ENCODE measurements at regions not wholly inside any gene's neighbourhood (a gene's known extent, or its start where the extent isn't known, plus 50 kb on each side); places are given as distances from the start of the nearest gene placed in this dataset.
"Not testable (repeated sequence)": the region's sequence is repeated elsewhere in the genome, so short reads cannot be mapped to it uniquely, and the experiment has no call there.

GRCh38 chr4:11069581-11070211 is 359.0 kb downstream of the HS3ST1 start:
- H3K4me3 Mint-ChIP-seq (ENCODE audit: low read depth), result no peak overlapping the region
- H3K27me3 Mint-ChIP-seq, result no peaks in the 10 kb centered on the region
- H3K9me3 Mint-ChIP-seq (ENCODE audit: low read depth), result no peaks in the 10 kb centered on the region
- DNase-seq (ENCODE audit: low spot score, unreplicated experiment), result no peak
- H3K36me3 Mint-ChIP-seq (ENCODE audit: insufficient read depth), result no peaks in the 10 kb centered on the region
- no peak overlapping the region for H3K27ac Mint-ChIP-seq
- TF ChIP-seq, protein P1, sequence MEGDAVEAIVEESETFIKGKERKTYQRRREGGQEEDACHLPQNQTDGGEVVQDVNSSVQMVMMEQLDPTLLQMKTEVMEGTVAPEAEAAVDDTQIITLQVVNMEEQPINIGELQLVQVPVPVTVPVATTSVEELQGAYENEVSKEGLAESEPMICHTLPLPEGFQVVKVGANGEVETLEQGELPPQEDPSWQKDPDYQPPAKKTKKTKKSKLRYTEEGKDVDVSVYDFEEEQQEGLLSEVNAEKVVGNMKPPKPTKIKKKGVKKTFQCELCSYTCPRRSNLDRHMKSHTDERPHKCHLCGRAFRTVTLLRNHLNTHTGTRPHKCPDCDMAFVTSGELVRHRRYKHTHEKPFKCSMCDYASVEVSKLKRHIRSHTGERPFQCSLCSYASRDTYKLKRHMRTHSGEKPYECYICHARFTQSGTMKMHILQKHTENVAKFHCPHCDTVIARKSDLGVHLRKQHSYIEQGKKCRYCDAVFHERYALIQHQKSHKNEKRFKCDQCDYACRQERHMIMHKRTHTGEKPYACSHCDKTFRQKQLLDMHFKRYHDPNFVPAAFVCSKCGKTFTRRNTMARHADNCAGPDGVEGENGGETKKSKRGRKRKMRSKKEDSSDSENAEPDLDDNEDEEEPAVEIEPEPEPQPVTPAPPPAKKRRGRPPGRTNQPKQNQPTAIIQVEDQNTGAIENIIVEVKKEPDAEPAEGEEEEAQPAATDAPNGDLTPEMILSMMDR (IDR thresholded peaks at IDR 0.05; ENCODE audit: unreplicated experiment), result no peak
- H3K4me1 Mint-ChIP-seq (ENCODE audit: low read depth), result peaks cover 2% of the 10 kb centered on the region

DNA sequence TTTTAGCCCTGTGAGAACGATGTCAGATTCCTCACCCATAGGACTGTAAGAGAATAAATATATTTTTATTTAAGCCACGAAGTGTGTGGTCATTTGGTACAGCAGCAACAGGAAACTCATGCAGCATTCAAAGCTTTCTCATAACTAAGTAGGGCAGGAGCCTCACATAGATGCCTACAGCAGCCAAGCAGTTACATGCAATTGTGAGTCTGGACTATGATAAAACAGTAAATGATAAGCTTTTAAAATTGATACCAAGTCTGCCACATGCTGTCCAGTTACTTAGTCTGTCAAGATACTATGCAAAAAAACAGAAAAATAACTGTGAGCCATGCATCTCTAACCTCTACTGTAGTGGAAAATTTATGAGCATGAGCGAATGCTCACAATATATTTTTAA is 359.6 kb downstream of the HS3ST1 start:
- no peaks in the 10 kb centered on the region for H3K9me3 Mint-ChIP-seq (ENCODE audit: low read depth)

DNA sequence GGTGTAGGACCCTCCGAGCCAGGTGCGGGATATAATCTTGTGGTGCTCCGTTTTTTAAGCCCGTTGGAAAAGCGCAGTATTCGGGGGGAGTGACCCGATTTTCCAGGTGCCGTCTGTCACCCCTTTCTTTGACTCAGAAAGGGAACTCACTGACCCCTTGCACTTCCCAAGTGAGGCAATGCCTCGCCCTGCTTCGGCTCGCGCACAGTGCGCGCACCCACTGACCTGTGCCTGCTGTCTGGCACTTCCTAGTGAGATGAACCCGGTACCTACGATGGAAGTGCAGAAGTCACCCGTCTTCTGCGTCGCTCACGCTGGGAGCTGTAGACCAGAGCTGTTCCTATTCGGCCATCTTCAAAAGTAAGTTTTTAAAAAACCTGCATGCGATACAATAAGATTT is 362.1 kb downstream of the HS3ST1 start:
- peak overlapping the region; percentile 64 for H3K27ac Mint-ChIP-seq
- peak overlapping the region; percentile 77 for H3K4me3 Mint-ChIP-seq (ENCODE audit: low read depth)
- H3K36me3 Mint-ChIP-seq (ENCODE audit: insufficient read depth); H3K9me3 Mint-ChIP-seq (ENCODE audit: low read depth); H3K4me1 Mint-ChIP-seq (ENCODE audit: low read depth); DNase-seq (ENCODE audit: low spot score, unreplicated experiment); H3K27me3 Mint-ChIP-seq: not testable (repeated sequence)

More for the DNA sequence above, 359.6 kb downstream of the HS3ST1 start:
- TF ChIP-seq, protein P1 (IDR thresholded peaks at IDR 0.05; ENCODE audit: unreplicated experiment), result no peak
- Mint-ChIP-seq H3K36me3 (ENCODE audit: insufficient read depth) (no peaks in the 10 kb centered on the region), H3K4me1 (ENCODE audit: low read depth) (peaks cover 2% of the 10 kb centered on the region), H3K4me3 (ENCODE audit: low read depth) (no peak overlapping the region), H3K27me3 (no peaks in the 10 kb centered on the region), H3K27ac (no peak overlapping the region)
- no peak for DNase-seq (ENCODE audit: low spot score, unreplicated experiment)

- DNase-seq (ENCODE audit: low spot score, unreplicated experiment); H3K27ac Mint-ChIP-seq; H3K36me3 Mint-ChIP-seq (ENCODE audit: insufficient read depth); H3K4me1 Mint-ChIP-seq (ENCODE audit: low read depth); H3K4me3 Mint-ChIP-seq (ENCODE audit: low read depth); H3K9me3 Mint-ChIP-seq (ENCODE audit: low read depth); H3K27me3 Mint-ChIP-seq: not testable (repeated sequence)
Measured at GRCh38 chr4:11060637-11061036, 368.1 kb downstream of the HS3ST1 start.

- not testable (repeated sequence) for H3K9me3 Mint-ChIP-seq (ENCODE audit: low read depth); H3K27ac Mint-ChIP-seq; H3K36me3 Mint-ChIP-seq (ENCODE audit: insufficient read depth); H3K27me3 Mint-ChIP-seq; H3K4me3 Mint-ChIP-seq (ENCODE audit: low read depth); H3K4me1 Mint-ChIP-seq (ENCODE audit: low read depth); DNase-seq (ENCODE audit: low spot score, unreplicated experiment)
Measured at GRCh38 chr4:11054937-11055336, 370.4 kb upstream of the CLNK start.

DNA sequence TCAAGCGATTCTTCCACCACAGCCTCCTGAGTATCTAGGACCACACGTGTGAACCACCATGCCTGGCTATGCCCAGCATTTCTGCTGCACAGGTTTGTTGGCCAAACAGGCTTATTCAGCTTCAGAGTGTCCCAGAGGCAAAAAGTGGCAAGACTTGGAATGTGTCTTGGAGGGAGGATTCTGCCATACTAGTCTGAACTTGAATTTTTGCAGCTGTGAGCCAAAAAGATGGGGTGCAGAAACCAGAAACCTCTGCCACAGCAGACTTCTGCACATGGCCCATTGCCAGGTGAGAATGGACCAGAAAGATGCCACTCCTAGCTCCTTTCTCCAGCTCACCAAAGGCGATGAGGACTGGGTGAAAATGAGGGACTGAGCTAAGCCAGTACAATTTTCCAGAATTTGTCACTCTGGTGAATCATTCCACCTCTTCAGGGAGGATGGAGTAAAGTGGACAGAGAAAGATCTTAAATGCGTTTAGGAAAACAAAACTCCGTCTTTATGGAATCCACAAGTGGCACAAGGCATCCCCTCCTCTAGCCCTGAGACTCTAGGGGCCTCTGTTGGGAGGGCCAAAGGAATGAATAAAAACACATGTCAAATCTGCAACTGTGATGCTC is 369.1 kb upstream of the CLNK start:
- DNase-seq (ENCODE audit: low spot score, unreplicated experiment), result no peak
- no peak overlapping the region for H3K4me3 Mint-ChIP-seq (ENCODE audit: low read depth)
- H3K36me3 Mint-ChIP-seq (ENCODE audit: insufficient read depth), result no peaks in the 10 kb centered on the region
- TF ChIP-seq, protein P1 (IDR thresholded peaks at IDR 0.05; ENCODE audit: unreplicated experiment), result no peak
- no peaks in the 10 kb centered on the region for H3K9me3 Mint-ChIP-seq (ENCODE audit: low read depth)
- peaks cover 2% of the 10 kb centered on the region for H3K27me3 Mint-ChIP-seq
- H3K27ac Mint-ChIP-seq, result no peak overlapping the region
- no peaks in the 10 kb centered on the region for H3K4me1 Mint-ChIP-seq (ENCODE audit: low read depth)

DNA sequence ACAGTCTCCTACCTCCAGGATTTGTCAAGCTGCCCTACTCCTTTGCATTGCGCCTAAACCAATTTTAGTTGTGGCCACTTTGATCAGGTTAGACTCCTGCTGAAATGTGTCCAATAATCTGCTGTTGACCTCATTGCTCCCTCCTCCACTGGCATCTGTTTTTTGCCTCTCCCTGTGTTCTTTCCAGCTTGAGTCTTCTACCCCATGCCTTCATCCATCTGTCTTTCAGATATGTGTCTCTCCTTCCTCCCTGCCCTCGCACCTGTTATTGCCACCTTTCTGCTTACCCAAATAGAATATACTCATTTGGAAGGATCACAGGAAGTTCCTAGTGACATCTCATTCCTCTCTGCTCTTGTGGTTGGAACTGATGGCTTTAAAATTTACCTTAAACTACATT is 366.6 kb upstream of the CLNK start:
- TF ChIP-seq, protein P1 (IDR thresholded peaks at IDR 0.05; ENCODE audit: unreplicated experiment), result no peak
- Mint-ChIP-seq H3K9me3 (ENCODE audit: low read depth) (peaks cover 4% of the 10 kb centered on the region), H3K27me3 (no peaks in the 10 kb centered on the region), H3K36me3 (ENCODE audit: insufficient read depth) (no peaks in the 10 kb centered on the region), H3K4me1 (ENCODE audit: low read depth) (no peaks in the 10 kb centered on the region), H3K27ac (no peak overlapping the region), H3K4me3 (ENCODE audit: low read depth) (no peak overlapping the region)
- DNase-seq (ENCODE audit: low spot score, unreplicated experiment), result no peak

Measured in progenitor cell of endocrine pancreas (in vitro differentiated cells).